ENCODE measurements at regions not wholly inside any gene's neighbourhood (a gene's known extent, or its start where the extent isn't known, plus 50 kb on each side); places are given as distances from the start of the nearest gene placed in this dataset.

- no peaks in the 10 kb centered on the region for H3K27me3 ChIP-seq (replicated peaks; ENCODE audit: insufficient read depth, low read length)
- no peak overlapping the region for H3K4me2 ChIP-seq (ENCODE audit: low read depth, low read length)
- H4K20me1 ChIP-seq (ENCODE audit: insufficient read depth, low read length), result no peaks in the 10 kb centered on the region
- no peaks in the 10 kb centered on the region for H3K4me1 ChIP-seq (ENCODE audit: low read length)
- no peak overlapping the region for H2AFZ ChIP-seq (ENCODE audit: low read length)
- H3K4me3 ChIP-seq (ENCODE audit: low read length), result no peak overlapping the region
- no peaks in the 10 kb centered on the region for H3F3A ChIP-seq (ENCODE audit: insufficient read depth, low read length)
- no peak overlapping the region for H3K27ac ChIP-seq (ENCODE audit: low read length)
- no peaks in the 10 kb centered on the region for H3K36me3 ChIP-seq (replicated peaks; ENCODE audit: insufficient read depth, low read length)
- H3K9ac ChIP-seq (ENCODE audit: low read length), result no peak overlapping the region
- no peak for TF ChIP-seq CTCF (IDR thresholded peaks at IDR 0.05; ENCODE audit: low read length)
- no peak for TF ChIP-seq EZH2 (optimal IDR thresholded peaks at IDR 0.05; ENCODE audit: low read depth, low read length)
- TF ChIP-seq EZH2phosphoT487 (IDR thresholded peaks at IDR 0.05; ENCODE audit: low read length), result no peak
- no peaks in the 10 kb centered on the region for H3K9me3 ChIP-seq (replicated peaks; ENCODE audit: insufficient read depth, low read length)
- H3K9me2 ChIP-seq (replicated peaks; ENCODE audit: insufficient read depth, low read length), result no peaks in the 10 kb centered on the region
- DNase-seq, result no peak
- H3K79me2 ChIP-seq (ENCODE audit: low read length), result no peaks in the 10 kb centered on the region
These were observed 173.8 kb upstream of the PITX1 start for GRCh38 chr5:135207866-135208265.

GRCh38 chr5:135206862-135207261 lies 172.8 kb upstream of the PITX1 start:
- no peaks in the 10 kb centered on the region for H3K36me3 ChIP-seq (replicated peaks; ENCODE audit: insufficient read depth, low read length)
- no peak overlapping the region for H3K27ac ChIP-seq (ENCODE audit: low read length)
- no peaks in the 10 kb centered on the region for H3K4me1 ChIP-seq (ENCODE audit: low read length)
- H3F3A ChIP-seq (ENCODE audit: insufficient read depth, low read length), result no peaks in the 10 kb centered on the region
- no peaks in the 10 kb centered on the region for H3K9me2 ChIP-seq (replicated peaks; ENCODE audit: insufficient read depth, low read length)
- H3K9me3 ChIP-seq (replicated peaks; ENCODE audit: insufficient read depth, low read length), result no peaks in the 10 kb centered on the region
- no peak overlapping the region for H3K4me2 ChIP-seq (ENCODE audit: low read depth, low read length)
- no peaks in the 10 kb centered on the region for H3K27me3 ChIP-seq (replicated peaks; ENCODE audit: insufficient read depth, low read length)
- no peaks in the 10 kb centered on the region for H3K79me2 ChIP-seq (ENCODE audit: low read length)
- no peak for TF ChIP-seq CTCF (IDR thresholded peaks at IDR 0.05; ENCODE audit: low read length)
- no peak for TF ChIP-seq EZH2 (optimal IDR thresholded peaks at IDR 0.05; ENCODE audit: low read depth, low read length)
- no peak for TF ChIP-seq EZH2phosphoT487 (IDR thresholded peaks at IDR 0.05; ENCODE audit: low read length)
- no peak overlapping the region for H2AFZ ChIP-seq (ENCODE audit: low read length)
- no peaks in the 10 kb centered on the region for H4K20me1 ChIP-seq (ENCODE audit: insufficient read depth, low read length)
- no peak overlapping the region for H3K9ac ChIP-seq (ENCODE audit: low read length)
- no peak overlapping the region for H3K4me3 ChIP-seq (ENCODE audit: low read length)
- DNase-seq, result no peak

- H3K9me3 ChIP-seq (replicated peaks; ENCODE audit: insufficient read depth, low read length), result no peaks in the 10 kb centered on the region
- H3F3A ChIP-seq (ENCODE audit: insufficient read depth, low read length), result no peaks in the 10 kb centered on the region
- H3K79me2 ChIP-seq (ENCODE audit: low read length), result no peaks in the 10 kb centered on the region
- H4K20me1 ChIP-seq (ENCODE audit: insufficient read depth, low read length), result no peaks in the 10 kb centered on the region
- no peak for TF ChIP-seq EZH2 (optimal IDR thresholded peaks at IDR 0.05; ENCODE audit: low read depth, low read length)
- no peak for TF ChIP-seq EZH2phosphoT487 (IDR thresholded peaks at IDR 0.05; ENCODE audit: low read length)
- no peak for TF ChIP-seq CTCF (IDR thresholded peaks at IDR 0.05; ENCODE audit: low read length)
- H3K4me2 ChIP-seq (ENCODE audit: low read depth, low read length), result no peak overlapping the region
- no peaks in the 10 kb centered on the region for H3K36me3 ChIP-seq (replicated peaks; ENCODE audit: insufficient read depth, low read length)
- H3K9me2 ChIP-seq (replicated peaks; ENCODE audit: insufficient read depth, low read length), result no peaks in the 10 kb centered on the region
- H3K27me3 ChIP-seq (replicated peaks; ENCODE audit: insufficient read depth, low read length), result no peaks in the 10 kb centered on the region
- H3K9ac ChIP-seq (ENCODE audit: low read length), result no peak overlapping the region
- H3K27ac ChIP-seq (ENCODE audit: low read length), result no peak overlapping the region
- H2AFZ ChIP-seq (ENCODE audit: low read length), result no peak overlapping the region
- DNase-seq, result no peak
- no peaks in the 10 kb centered on the region for H3K4me1 ChIP-seq (ENCODE audit: low read length)
- no peak overlapping the region for H3K4me3 ChIP-seq (ENCODE audit: low read length)
These were observed 171.8 kb upstream of the PITX1 start for GRCh38 chr5:135205632-135206349.
